GM23338 (cell line): ENCODE measurements at regions not wholly inside any gene's neighbourhood (a gene's known extent, or its start where the extent isn't known, plus 50 kb on each side); places are given as distances from the start of the nearest gene placed in this dataset.

Source experiments
- ATAC-seq: fragments of 200-7000 bp; cut with Tn5 transposase; 3 replicates; pipeline ENCODE4 v1.9.1; 2020
- DNase-seq: peaks from one replicate; pipeline ENCODE4 v3.0.0-alpha.2; 2015; ENCODE audit warnings: low spot score
- H2AFZ ChIP-seq: fragments of 200-600 bp; sonication (generic); 2 replicates; pipeline ENCODE4 v1.8.0; 2016; ENCODE audit warnings: antibody characterized with exemption, mild to moderate bottlenecking, moderate library complexity
- H3F3A ChIP-seq: fragments of 200-600 bp; sonication (generic); replicated peaks from 2 replicates; pipeline ENCODE4 v1.8.0; 2017; ENCODE audit warnings: antibody characterized with exemption, mixed run types, low read depth
- H3K27ac ChIP-seq: fragments of 200-600 bp; sonication (generic); 2 replicates; pipeline ENCODE4 v1.6.1; 2016; ENCODE audit warnings: low read depth
- H3K27me3 ChIP-seq: fragments of 200-600 bp; sonication (generic); 2 replicates; pipeline ENCODE4 v1.8.0; 2016; ENCODE audit warnings: mild to moderate bottlenecking, mixed run types, moderate library complexity; ENCODE audit not compliant: insufficient read depth
- H3K36me3 ChIP-seq: fragments of 200-600 bp; sonication (generic); 2 replicates; pipeline ENCODE4 v1.8.0; 2016; ENCODE audit warnings: mild to moderate bottlenecking; ENCODE audit not compliant: insufficient read depth
- H3K4me1 ChIP-seq: fragments of 200-600 bp; sonication (generic); 2 replicates; pipeline ENCODE4 v1.8.0; 2016; ENCODE audit warnings: mild to moderate bottlenecking, moderate library complexity; ENCODE audit not compliant: insufficient read depth
- H3K4me2 ChIP-seq: fragments of 200-600 bp; sonication (generic); 2 replicates; pipeline ENCODE4 v1.7.1; 2017; ENCODE audit warnings: mixed run types
- H3K4me3 ChIP-seq: fragments of 200-600 bp; sonication (generic); 2 replicates; pipeline ENCODE4 v1.6.1; 2016; ENCODE audit warnings: mixed run types
- H3K79me2 ChIP-seq: fragments of 200-600 bp; sonication (generic); replicated peaks from 2 replicates; pipeline ENCODE4 v1.8.0; 2017; ENCODE audit warnings: mild to moderate bottlenecking; ENCODE audit not compliant: insufficient read depth
- H3K9me2 ChIP-seq: fragments of 200-600 bp; sonication (generic); 2 replicates; pipeline ENCODE4 v1.8.0; 2017; ENCODE audit not compliant: insufficient read depth
- H4K20me1 ChIP-seq: fragments of 200-600 bp; sonication (generic); replicated peaks from 2 replicates; pipeline ENCODE4 v1.8.0; 2017; ENCODE audit warnings: mild to moderate bottlenecking; ENCODE audit not compliant: insufficient read depth
- H3K27ac Mint-ChIP-seq: 2 replicates; pipeline ENCODE4 v1.8.0; 2020; ENCODE audit warnings: inconsistent platforms, mild to moderate bottlenecking, moderate library complexity, mixed read lengths
- H3K27me3 Mint-ChIP-seq: 3 replicates; pipeline ENCODE4 v1.8.0; 2022; ENCODE audit warnings: low read depth, mild to moderate bottlenecking, moderate library complexity, mixed read lengths, inconsistent platforms; ENCODE audit not compliant: insufficient read depth, poor library complexity
- H3K36me3 Mint-ChIP-seq: 3 replicates; pipeline ENCODE4 v1.8.0; 2021; ENCODE audit warnings: low read depth, mild to moderate bottlenecking, inconsistent platforms, moderate library complexity, mixed read lengths
- H3K4me1 Mint-ChIP-seq: 3 replicates; pipeline ENCODE4 v1.8.0; 2020; ENCODE audit warnings: mild to moderate bottlenecking, inconsistent platforms, mixed read lengths
- H3K4me3 Mint-ChIP-seq: 3 replicates; pipeline ENCODE4 v1.8.0; 2021; ENCODE audit warnings: moderate library complexity, mild to moderate bottlenecking, inconsistent platforms, mixed read lengths
- H3K9me3 Mint-ChIP-seq: 3 replicates; pipeline ENCODE4 v1.8.0; 2020; ENCODE audit warnings: moderate library complexity, mild to moderate bottlenecking, inconsistent platforms, mixed read lengths
- EZH2phosphoT487 ChIP-seq: fragments of 200-600 bp; sonication (generic); IDR thresholded peaks from one replicate; pipeline ENCODE4 v1.8.1; 2018; ENCODE audit warnings: antibody characterized with exemption; ENCODE audit not compliant: unreplicated experiment
- JUNB ChIP-seq: IDR thresholded peaks from one replicate; pipeline ENCODE4 v1.6.1; 2016; ENCODE audit warnings: antibody characterized with exemption; ENCODE audit not compliant: unreplicated experiment
- POLR2AphosphoS5 ChIP-seq: IDR thresholded peaks from 2 replicates; pipeline ENCODE4 v1.6.1; 2016; ENCODE audit warnings: antibody characterized with exemption, low read depth
- STAT1 ChIP-seq: IDR thresholded peaks from one replicate; pipeline ENCODE4 v1.6.1; 2016; ENCODE audit warnings: antibody characterized with exemption; ENCODE audit not compliant: unreplicated experiment
- ZNF114 ChIP-seq: fragments of 250-450 bp; sonication (Bioruptor Pico); IDR thresholded peaks from 2 replicates; pipeline ENCODE4 v1.5.0; 2020; ENCODE audit warnings: mild to moderate bottlenecking, moderate library complexity
- TF ChIP-seq, protein P1 (sequence below): fragments of 250-450 bp; sonication (Bioruptor Pico); IDR thresholded peaks from 2 replicates; pipeline ENCODE4 v1.5.0; 2020; ENCODE audit warnings: mild to moderate bottlenecking, moderate library complexity
- TF ChIP-seq, protein P2 (sequence below): IDR thresholded peaks from one replicate; pipeline ENCODE4 v1.6.1; 2018; ENCODE audit warnings: antibody characterized with exemption; ENCODE audit not compliant: unreplicated experiment

DNA sequence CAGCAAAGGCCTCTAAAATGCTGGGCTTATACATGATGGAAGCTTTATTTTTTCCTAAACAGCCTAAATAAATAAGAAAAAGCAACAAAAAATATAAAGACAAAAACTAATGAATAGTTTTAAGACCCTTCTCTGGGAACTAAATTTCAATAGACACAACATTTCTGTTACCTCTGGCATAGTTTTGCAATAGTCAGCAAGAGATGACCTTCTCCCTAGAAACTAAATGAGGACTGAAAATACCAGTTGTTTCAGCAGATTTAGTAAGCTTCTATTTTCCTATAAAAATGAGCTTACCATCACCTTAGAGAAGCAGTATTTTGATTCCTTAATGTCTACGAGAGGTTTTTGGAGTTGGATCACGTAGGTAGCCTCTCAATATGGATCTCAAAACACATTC lies 471.4 kb upstream of the NRP1 start (continued):
- TF ChIP-seq, protein P1, sequence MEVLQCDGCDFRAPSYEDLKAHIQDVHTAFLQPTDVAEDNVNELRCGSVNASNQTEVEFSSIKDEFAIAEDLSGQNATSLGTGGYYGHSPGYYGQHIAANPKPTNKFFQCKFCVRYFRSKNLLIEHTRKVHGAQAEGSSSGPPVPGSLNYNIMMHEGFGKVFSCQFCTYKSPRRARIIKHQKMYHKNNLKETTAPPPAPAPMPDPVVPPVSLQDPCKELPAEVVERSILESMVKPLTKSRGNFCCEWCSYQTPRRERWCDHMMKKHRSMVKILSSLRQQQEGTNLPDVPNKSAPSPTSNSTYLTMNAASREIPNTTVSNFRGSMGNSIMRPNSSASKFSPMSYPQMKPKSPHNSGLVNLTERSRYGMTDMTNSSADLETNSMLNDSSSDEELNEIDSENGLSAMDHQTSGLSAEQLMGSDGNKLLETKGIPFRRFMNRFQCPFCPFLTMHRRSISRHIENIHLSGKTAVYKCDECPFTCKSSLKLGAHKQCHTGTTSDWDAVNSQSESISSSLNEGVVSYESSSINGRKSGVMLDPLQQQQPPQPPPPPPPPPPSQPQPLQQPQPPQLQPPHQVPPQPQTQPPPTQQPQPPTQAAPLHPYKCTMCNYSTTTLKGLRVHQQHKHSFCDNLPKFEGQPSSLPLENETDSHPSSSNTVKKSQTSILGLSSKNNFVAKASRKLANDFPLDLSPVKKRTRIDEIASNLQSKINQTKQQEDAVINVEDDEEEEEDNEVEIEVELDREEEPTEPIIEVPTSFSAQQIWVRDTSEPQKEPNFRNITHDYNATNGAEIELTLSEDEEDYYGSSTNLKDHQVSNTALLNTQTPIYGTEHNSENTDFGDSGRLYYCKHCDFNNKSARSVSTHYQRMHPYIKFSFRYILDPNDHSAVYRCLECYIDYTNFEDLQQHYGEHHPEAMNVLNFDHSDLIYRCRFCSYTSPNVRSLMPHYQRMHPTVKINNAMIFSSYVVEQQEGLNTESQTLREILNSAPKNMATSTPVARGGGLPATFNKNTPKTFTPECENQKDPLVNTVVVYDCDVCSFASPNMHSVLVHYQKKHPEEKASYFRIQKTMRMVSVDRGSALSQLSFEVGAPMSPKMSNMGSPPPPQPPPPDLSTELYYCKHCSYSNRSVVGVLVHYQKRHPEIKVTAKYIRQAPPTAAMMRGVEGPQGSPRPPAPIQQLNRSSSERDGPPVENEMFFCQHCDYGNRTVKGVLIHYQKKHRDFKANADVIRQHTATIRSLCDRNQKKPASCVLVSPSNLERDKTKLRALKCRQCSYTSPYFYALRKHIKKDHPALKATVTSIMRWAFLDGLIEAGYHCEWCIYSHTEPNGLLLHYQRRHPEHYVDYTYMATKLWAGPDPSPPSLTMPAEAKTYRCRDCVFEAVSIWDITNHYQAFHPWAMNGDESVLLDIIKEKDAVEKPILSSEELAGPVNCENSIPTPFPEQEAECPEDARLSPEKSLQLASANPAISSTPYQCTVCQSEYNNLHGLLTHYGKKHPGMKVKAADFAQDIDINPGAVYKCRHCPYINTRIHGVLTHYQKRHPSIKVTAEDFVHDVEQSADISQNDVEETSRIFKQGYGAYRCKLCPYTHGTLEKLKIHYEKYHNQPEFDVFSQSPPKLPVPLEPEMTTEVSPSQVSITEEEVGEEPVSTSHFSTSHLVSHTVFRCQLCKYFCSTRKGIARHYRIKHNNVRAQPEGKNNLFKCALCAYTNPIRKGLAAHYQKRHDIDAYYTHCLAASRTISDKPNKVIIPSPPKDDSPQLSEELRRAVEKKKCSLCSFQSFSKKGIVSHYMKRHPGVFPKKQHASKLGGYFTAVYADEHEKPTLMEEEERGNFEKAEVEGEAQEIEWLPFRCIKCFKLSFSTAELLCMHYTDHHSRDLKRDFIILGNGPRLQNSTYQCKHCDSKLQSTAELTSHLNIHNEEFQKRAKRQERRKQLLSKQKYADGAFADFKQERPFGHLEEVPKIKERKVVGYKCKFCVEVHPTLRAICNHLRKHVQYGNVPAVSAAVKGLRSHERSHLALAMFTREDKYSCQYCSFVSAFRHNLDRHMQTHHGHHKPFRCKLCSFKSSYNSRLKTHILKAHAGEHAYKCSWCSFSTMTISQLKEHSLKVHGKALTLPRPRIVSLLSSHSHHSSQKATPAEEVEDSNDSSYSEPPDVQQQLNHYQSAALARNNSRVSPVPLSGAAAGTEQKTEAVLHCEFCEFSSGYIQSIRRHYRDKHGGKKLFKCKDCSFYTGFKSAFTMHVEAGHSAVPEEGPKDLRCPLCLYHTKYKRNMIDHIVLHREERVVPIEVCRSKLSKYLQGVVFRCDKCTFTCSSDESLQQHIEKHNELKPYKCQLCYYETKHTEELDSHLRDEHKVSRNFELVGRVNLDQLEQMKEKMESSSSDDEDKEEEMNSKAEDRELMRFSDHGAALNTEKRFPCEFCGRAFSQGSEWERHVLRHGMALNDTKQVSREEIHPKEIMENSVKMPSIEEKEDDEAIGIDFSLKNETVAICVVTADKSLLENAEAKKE (CRISPR knock-in tag): no peak
- TF ChIP-seq POLR2AphosphoS5: no peak
- TF ChIP-seq EZH2phosphoT487: no peak
- TF ChIP-seq STAT1: no peak
- TF ChIP-seq, protein P2, sequence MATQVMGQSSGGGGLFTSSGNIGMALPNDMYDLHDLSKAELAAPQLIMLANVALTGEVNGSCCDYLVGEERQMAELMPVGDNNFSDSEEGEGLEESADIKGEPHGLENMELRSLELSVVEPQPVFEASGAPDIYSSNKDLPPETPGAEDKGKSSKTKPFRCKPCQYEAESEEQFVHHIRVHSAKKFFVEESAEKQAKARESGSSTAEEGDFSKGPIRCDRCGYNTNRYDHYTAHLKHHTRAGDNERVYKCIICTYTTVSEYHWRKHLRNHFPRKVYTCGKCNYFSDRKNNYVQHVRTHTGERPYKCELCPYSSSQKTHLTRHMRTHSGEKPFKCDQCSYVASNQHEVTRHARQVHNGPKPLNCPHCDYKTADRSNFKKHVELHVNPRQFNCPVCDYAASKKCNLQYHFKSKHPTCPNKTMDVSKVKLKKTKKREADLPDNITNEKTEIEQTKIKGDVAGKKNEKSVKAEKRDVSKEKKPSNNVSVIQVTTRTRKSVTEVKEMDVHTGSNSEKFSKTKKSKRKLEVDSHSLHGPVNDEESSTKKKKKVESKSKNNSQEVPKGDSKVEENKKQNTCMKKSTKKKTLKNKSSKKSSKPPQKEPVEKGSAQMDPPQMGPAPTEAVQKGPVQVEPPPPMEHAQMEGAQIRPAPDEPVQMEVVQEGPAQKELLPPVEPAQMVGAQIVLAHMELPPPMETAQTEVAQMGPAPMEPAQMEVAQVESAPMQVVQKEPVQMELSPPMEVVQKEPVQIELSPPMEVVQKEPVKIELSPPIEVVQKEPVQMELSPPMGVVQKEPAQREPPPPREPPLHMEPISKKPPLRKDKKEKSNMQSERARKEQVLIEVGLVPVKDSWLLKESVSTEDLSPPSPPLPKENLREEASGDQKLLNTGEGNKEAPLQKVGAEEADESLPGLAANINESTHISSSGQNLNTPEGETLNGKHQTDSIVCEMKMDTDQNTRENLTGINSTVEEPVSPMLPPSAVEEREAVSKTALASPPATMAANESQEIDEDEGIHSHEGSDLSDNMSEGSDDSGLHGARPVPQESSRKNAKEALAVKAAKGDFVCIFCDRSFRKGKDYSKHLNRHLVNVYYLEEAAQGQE: no peak

DNA sequence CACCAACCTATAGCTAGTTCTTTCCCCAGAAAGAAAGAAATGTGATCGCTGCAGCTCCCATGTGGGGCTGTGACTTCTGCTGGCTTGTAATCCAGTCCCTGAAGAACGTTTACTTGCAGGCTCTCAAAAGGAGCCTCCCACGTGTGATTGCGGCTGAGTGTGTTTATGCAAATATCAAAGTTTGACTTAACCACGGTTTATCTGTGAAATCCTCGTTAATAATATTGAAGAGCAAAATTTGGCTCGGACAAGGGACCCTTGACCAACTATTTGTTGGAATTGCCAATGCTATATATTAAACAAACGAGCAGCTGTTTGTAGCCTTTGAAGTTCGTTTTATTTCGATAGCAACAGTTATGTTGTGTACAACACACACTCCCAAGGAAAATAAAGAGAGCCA lies 470.1 kb upstream of the NRP1 start:
- Mint-ChIP-seq H3K9me3 (no peaks in the 10 kb centered on the region), H3K36me3 (no peaks in the 10 kb centered on the region), H3K27me3 (no peaks in the 10 kb centered on the region), H3K4me3 (no peak overlapping the region), H3K27ac (no peak overlapping the region), H3K4me1 (peaks cover 15% of the 10 kb centered on the region; the same call in 2 of the 3 replicates)
- Histone ChIP-seq H3K79me2 (no peaks in the 10 kb centered on the region), H2AFZ (no peak overlapping the region), H3F3A (no peaks in the 10 kb centered on the region), H4K20me1 (no peaks in the 10 kb centered on the region), H3K4me1 (peaks cover 8% of the 10 kb centered on the region; the same call in 1 of the 2 replicates), H3K9me2 (0 out of 2 replicates have a peak, but pooled peaks cover 9% of the 10 kb centered on the region), H3K4me2 (no peak overlapping the region), H3K27ac (no peak overlapping the region), H3K27me3 (no peaks in the 10 kb centered on the region), H3K4me3 (no peak overlapping the region), H3K36me3 (no peaks in the 10 kb centered on the region)
- ATAC-seq (no peak), DNase-seq (no peak)
- no peak for TF ChIP-seq POLR2AphosphoS5
- no peak for TF ChIP-seq ZNF114 (CRISPR knock-in tag)
- TF ChIP-seq, protein P1 (CRISPR knock-in tag): no peak
- TF ChIP-seq JUNB: no peak
